ENCODE measurements at regions not wholly inside any gene's neighbourhood (a gene's known extent, or its start where the extent isn't known, plus 50 kb on each side); places are given as distances from the start of the nearest gene placed in this dataset.
"Not testable (repeated sequence)": the region's sequence is repeated elsewhere in the genome, so short reads cannot be mapped to it uniquely, and the experiment has no call there.

DNA sequence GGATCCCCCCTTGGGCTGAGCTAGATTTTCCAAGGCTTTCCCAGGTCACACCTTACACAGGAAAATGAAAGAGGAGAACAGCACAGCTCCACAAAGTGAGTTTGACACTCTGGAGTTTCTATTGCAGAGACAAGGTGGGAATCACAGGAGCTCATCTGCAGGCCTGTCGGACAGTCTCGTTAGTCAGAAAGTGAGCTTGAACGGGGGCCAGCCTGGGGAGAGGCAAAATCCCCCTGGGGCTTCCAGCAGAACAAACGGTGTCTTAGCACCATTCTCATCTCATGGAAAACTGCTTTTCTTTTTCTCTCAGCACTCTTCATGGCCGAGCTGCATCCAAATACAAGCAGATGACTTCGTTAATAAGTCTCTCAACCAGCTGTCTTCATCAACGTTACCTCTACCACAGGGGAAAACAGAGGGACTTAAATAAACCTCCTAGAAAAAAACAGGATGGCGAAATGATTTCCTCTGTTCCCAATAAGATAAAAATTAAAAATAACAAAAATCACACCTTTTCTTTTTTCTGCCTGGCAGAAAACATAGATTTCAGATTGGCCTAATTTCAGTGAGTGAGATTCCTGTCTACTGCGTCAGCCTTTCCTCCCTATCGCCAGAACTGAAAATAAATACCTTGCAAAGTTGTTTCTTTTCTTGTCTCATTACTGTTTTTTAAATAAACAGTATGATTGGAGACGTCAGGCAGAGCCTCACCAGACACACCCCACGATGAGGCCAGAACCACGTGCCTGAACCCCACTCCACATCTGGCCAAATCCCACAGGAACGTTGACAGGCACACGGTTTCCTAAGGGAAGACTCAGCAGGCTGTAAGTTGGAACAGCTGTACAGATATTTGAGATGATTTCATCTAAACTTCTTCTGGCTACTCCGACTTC, 219.0 kb downstream of the TTLL2 start:
- intact Hi-C loops (cut with micrococcal nuclease), result no loop called here

DNA sequence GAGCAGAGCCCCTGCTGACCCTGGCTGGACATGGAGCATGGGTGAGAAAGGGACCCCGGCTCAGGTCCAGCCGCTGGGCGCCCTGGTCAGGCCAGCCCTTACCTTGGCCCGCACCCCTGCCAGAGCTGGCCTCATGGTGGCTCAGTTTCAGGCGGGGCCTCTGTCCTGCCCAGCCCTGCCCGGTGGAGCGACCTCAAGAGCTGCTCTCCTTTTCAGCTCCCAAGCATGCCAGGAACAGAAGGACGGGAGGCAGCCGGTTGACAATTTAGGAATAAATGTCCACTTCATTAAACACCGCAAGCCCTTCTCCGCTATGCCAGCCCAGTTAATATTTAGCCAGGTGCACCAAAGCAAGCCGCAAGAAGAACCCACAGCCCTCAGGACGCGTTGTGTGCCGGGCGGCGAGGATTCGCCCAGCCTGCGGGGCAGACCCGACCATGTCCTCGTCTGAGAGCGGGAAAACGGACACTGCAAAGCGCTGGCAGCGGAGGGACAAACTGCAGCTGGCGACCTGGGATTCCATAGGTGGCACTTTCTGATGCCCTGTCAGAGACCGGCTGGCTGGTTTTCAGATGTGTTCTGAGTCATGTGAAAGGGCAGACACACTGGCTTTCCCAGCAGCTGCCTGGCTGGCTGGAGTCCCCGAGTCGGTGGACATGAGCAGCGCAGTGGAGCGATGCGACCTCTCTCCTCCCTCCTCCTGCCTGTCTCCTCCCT, 221.9 kb downstream of the TTLL2 start:
- intact Hi-C loops (cut with micrococcal nuclease), result no loop called here

- intact Hi-C loops (cut with micrococcal nuclease), result no loop called here
Measured at GRCh38 chr6:167547328-167547692, 222.4 kb downstream of the TTLL2 start.

GRCh38 chr6:167547751-167548150, 222.9 kb downstream of the TTLL2 start:
- intact Hi-C loops (cut with micrococcal nuclease), result no loop called here

DNA sequence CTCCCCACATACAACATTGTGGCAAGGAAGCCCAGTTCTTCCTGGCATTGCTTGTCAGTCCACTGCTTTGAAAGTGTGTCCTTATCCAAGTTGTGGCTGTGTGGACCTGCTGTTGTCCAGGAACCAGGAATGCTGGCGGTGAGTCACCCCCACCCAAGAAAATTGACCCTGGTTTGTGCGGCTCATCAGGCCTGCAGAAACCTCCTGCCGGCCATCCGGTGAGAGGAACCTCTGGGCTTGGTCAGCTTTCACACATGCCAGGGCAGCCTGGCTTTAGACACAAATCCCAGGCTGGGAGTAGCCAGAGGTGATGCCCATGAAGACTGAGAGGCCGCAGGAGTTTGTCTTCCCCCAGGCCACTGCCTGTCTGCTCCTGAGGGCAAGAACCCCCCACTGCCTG, 223.6 kb downstream of the TTLL2 start:
- intact Hi-C loops (cut with micrococcal nuclease), result no loop called here

DNA sequence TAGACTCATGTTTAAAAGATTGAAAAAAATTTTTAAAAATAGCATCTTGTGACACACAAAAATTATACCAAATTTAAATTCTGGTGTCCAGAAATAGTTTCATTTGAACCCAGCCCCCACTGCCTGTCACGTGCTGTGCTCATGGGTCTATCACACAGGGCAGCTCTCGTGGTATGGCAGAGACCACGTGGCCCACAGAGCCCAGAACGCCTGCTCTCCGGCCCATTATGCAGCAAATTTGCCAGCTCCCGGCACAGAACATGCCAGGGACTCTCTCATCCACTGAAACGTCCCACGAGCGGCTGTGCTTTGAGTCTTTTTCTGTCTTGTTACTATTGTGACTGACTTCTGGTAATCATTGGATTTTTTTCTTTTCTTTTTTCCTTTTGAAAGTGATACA, 224.3 kb downstream of the TTLL2 start:
- intact Hi-C loops (cut with micrococcal nuclease), result no loop called here

GRCh38 chr6:167550941-167551627, 226.2 kb downstream of the TTLL2 start:
- intact Hi-C loops (cut with micrococcal nuclease), result no loop called here

GRCh38 chr6:167551628-167552257, 226.9 kb downstream of the TTLL2 start:
- intact Hi-C loops (cut with micrococcal nuclease), result no loop called here

GRCh38 chr6:167552258-167552630, 227.4 kb downstream of the TTLL2 start:
- intact Hi-C loops (cut with micrococcal nuclease), result no loop called here

DNA sequence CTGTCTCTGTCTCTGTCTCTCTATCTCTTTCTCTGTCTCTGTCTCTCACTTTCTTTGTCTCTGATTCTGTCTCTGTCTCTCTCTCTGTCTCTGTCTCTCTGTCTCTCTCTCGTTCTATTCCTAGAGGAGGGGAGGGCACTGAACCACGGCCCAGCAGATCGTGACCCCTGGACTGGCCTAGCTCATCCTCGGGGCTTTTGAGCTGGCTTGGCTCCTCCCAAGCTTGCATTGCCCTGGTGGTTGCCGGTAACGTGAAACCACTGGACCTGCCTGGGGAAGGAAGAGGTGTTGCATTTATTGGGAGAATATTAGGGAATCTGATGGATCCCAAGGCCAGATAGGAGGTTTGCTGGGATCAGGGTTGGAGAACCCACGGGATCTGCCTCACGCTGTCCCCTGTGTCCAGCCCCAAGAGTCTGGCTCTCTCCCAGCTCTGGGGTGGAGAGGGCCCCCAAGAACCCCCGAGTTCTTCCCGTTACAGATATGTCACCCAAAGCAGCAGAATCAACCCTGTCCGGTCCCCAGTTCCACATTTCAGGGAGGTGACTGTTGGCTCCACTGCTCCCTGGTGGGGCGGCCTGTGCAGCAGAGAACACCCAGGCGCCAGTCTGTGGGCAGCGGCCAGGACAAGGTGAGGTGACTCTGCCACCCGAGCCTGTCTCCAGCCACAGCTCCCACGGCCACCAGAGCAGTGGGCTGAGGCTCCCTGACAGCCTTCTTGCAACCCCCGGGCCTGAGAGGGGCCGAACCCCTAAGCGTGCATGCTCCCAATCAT, 228.3 kb downstream of the TTLL2 start:
- intact Hi-C loops (cut with micrococcal nuclease), result no loop called here

DNA sequence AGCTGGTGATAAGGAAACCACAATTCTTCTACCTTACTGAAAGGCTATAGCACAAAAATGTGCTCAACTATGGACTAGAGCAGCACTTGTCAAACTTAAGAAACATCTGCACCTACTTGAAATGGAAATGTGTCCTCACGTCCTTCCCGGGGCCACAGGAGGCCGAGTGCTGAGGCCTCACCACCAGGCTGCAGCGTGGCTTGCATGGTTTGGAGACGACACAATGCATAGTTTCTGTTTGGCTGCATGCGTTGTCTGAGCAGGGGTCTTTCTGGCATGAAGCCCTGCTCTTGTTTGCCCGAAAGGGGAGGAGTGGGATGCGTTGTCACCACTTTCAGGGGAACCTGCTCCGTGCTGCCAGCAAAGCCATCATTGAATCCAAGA, 228.8 kb downstream of the TTLL2 start:
- intact Hi-C loops (cut with micrococcal nuclease), result no loop called here

DNA sequence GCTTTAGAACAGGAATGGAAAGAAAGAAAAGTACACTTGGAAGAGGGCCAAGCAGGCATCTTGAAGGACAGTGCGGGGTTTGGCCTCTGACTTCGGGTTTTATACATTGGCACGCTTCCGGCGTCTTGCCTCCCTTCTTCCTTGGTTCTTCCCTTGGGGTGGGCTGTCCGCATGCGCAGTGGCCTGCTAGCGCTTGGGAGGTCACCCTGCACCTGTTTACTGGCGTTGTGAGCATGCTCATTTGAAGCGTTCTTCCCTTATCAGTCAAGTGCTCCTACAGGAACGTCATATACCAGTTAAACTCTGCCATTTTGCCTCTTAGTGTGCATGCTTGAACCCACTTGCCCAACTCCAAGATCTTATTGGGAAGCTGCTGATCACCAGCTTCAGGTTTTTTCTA, 230.0 kb downstream of the TTLL2 start:
- intact Hi-C loops (cut with micrococcal nuclease), result no loop called here

DNA sequence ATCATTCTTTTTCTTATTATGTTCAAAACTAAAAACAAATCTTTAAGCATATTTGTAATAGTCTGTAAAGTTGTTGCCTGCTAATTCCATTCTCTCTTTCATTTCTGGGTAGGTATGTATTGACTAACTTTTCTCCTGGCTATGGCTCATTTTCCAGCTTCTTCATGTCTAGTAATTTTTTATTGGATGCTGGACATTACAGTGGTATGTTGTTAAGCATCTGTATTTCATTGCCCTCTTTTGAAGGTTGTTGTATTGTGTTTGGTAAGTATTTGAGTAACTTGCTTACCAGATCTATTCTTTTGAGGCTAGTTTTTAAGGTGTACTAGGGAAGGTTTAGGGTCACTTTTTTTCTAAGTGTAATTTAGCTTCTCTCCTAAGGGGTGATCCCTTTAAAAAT, 230.9 kb downstream of the TTLL2 start:
- intact Hi-C loops (cut with micrococcal nuclease), result no loop called here

GRCh38 chr6:167557675-167558074, 232.8 kb downstream of the TTLL2 start:
- intact Hi-C loops (cut with micrococcal nuclease), result no loop called here

GRCh38 chr6:167558246-167559177, 233.6 kb downstream of the TTLL2 start:
- intact Hi-C loops (cut with micrococcal nuclease), result no loop called here

- intact Hi-C loops (cut with micrococcal nuclease), result no loop called here
Measured at GRCh38 chr6:167559675-167560479, 235.0 kb downstream of the TTLL2 start.

DNA sequence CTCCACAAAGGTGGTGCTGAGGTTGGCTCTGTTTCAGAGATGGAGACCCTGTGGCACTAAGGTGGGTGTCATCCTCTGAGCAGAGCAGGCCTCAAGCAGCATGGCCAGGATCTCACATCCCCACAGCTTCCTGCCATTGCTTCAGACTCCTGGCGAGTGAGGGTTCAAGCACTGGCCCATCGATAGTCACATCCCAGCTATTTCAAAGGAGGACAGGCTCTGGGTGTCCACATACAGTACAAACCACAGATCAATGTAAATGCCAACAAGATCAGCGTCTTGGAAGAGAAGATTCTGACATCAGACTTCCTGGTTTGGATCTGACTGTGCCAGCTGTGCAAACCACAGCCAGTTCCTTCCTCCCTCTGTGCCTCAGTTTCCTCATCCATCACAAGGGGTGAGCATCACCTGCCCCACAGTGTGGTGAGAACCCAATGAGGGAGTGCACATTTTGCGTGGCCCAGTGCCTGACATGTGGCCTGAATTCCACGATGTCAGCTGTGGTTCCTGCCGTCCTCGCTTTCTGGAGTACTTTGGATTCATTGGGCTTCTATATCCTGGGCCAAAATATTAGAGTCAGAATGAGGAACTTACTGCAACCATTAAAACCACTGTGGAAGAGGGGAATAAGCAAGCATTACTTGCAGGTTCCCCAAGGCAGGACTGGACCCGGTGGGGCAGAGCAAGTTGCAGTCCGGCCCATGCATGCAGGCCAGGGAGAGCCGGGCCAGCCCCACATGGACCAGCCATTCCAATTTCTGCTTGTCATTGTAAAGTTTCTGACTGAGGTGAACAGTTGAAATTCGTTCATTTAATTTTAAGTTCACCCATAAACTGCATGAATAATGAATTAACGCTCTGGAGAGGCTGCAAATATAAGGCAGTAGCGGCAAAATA, 236.0 kb downstream of the TTLL2 start:
- intact Hi-C loops (cut with micrococcal nuclease), result no loop called here

GRCh38 chr6:167562862-167563261, 238.0 kb downstream of the TTLL2 start:
- intact Hi-C loops (cut with micrococcal nuclease), result not testable (repeated sequence)
